Right lobe of liver (tissue), 4 donors: ENCODE measurements at regions not wholly inside any gene's neighbourhood (a gene's known extent, or its start where the extent isn't known, plus 50 kb on each side); places are given as distances from the start of the nearest gene placed in this dataset.
"Not testable (repeated sequence)": the region's sequence is repeated elsewhere in the genome, so short reads cannot be mapped to it uniquely, and the experiment has no call there.

Experiments used
- POLR2A ChIP-seq: fragments of 450-650 bp; IDR thresholded peaks from one replicate; pipeline ENCODE4 v1.6.1; 2017; ENCODE audit warnings: antibody characterized with exemption, mild to moderate bottlenecking
- TF ChIP-seq, protein P1 (sequence below), 4 donors: fragments of 200-600 bp in 3 of 4; fragments of 450-650 bp in 1 of 4; IDR thresholded peaks; one replicate each; pipeline versions ENCODE4 v1.5.1 to v1.8.0; 2016 to 2022; ENCODE audit warnings: antibody characterized with exemption in 4 of 4, mild to moderate bottlenecking in 2 of 4
- donor health status: DM: no; HTN: no; CAD: no.
- donor health status: DM: no; HTN: no; CAD: no.
- donor health status: DM: no; HTN: yes; CAD: no.

GRCh38 chr21:10395963-10396362 lies 125.4 kb upstream of the TPTE start:
- TF ChIP-seq, protein P1, sequence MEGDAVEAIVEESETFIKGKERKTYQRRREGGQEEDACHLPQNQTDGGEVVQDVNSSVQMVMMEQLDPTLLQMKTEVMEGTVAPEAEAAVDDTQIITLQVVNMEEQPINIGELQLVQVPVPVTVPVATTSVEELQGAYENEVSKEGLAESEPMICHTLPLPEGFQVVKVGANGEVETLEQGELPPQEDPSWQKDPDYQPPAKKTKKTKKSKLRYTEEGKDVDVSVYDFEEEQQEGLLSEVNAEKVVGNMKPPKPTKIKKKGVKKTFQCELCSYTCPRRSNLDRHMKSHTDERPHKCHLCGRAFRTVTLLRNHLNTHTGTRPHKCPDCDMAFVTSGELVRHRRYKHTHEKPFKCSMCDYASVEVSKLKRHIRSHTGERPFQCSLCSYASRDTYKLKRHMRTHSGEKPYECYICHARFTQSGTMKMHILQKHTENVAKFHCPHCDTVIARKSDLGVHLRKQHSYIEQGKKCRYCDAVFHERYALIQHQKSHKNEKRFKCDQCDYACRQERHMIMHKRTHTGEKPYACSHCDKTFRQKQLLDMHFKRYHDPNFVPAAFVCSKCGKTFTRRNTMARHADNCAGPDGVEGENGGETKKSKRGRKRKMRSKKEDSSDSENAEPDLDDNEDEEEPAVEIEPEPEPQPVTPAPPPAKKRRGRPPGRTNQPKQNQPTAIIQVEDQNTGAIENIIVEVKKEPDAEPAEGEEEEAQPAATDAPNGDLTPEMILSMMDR (IDR thresholded peaks at IDR 0.05), result not testable (repeated sequence)
- not testable (repeated sequence) for TF ChIP-seq POLR2A
